IPS-18a (cell line): ENCODE measurements at regions not wholly inside any gene's neighbourhood (a gene's known extent, or its start where the extent isn't known, plus 50 kb on each side); places are given as distances from the start of the nearest gene placed in this dataset.

Experiments used
- H3K27ac ChIP-seq: one replicate; pipeline ENCODE4 v1.5.1; 2013; ENCODE audit warnings: low read length
- H3K27me3 ChIP-seq: one replicate; pipeline ENCODE4 v1.6.1; 2013; ENCODE audit warnings: mild to moderate bottlenecking, low read length; ENCODE audit not compliant: control insufficient read depth, insufficient read depth
- H3K36me3 ChIP-seq: one replicate; pipeline ENCODE4 v1.6.1; 2013; ENCODE audit warnings: low read depth, low read length; ENCODE audit not compliant: control insufficient read depth
- H3K4me1 ChIP-seq: one replicate; pipeline ENCODE4 v1.6.1; 2013; ENCODE audit warnings: low read depth, low read length; ENCODE audit not compliant: control insufficient read depth
- H3K4me3 ChIP-seq: one replicate; pipeline ENCODE4 v1.5.1; 2013; ENCODE audit warnings: low read length
- H3K9ac ChIP-seq: one replicate; pipeline ENCODE4 v1.6.1; 2013; ENCODE audit warnings: mild to moderate bottlenecking, low read length, moderate library complexity
- H3K9me3 ChIP-seq: one replicate; pipeline ENCODE4 v1.6.1; 2013; ENCODE audit warnings: low read depth, low read length; ENCODE audit not compliant: control insufficient read depth

GRCh38 chr14:71593966-71594365 lies 338.3 kb upstream of the RGS6 start:
- Histone ChIP-seq H3K27me3 (no peaks in the 10 kb centered on the region), H3K4me3 (no peak overlapping the region), H3K4me1 (no peaks in the 10 kb centered on the region), H3K36me3 (no peaks in the 10 kb centered on the region), H3K9me3 (no peaks in the 10 kb centered on the region), H3K9ac (no peak overlapping the region), H3K27ac (no peak overlapping the region)

- Histone ChIP-seq H3K27me3 (no peaks in the 10 kb centered on the region), H3K4me1 (no peaks in the 10 kb centered on the region), H3K36me3 (no peaks in the 10 kb centered on the region), H3K9ac (no peak overlapping the region), H3K4me3 (no peak overlapping the region), H3K9me3 (peaks cover 4% of the 10 kb centered on the region), H3K27ac (no peak overlapping the region)
Measured at GRCh38 chr14:71594821-71595220, 337.4 kb upstream of the RGS6 start.

- Histone ChIP-seq H3K4me1 (no peaks in the 10 kb centered on the region), H3K4me3 (no peak overlapping the region), H3K27me3 (no peaks in the 10 kb centered on the region), H3K9me3 (peaks cover 11% of the 10 kb centered on the region), H3K27ac (no peak overlapping the region), H3K36me3 (no peaks in the 10 kb centered on the region), H3K9ac (no peak overlapping the region)
Measured at GRCh38 chr14:71595441-71595840, 336.8 kb upstream of the RGS6 start.

GRCh38 chr14:71597287-71597920 lies 334.8 kb upstream of the RGS6 start:
- H3K27ac ChIP-seq = no peak overlapping the region
- peaks cover 11% of the 10 kb centered on the region for H3K9me3 ChIP-seq
- no peaks in the 10 kb centered on the region for H3K27me3 ChIP-seq
- no peaks in the 10 kb centered on the region for H3K4me1 ChIP-seq
- H3K36me3 ChIP-seq = no peaks in the 10 kb centered on the region
- no peak overlapping the region for H3K4me3 ChIP-seq
- no peak overlapping the region for H3K9ac ChIP-seq

- Histone ChIP-seq H3K27ac (no peak overlapping the region), H3K4me1 (no peaks in the 10 kb centered on the region), H3K9ac (no peak overlapping the region), H3K4me3 (no peak overlapping the region), H3K27me3 (no peaks in the 10 kb centered on the region), H3K9me3 (peaks cover 11% of the 10 kb centered on the region), H3K36me3 (no peaks in the 10 kb centered on the region)
Measured at GRCh38 chr14:71597955-71598660, 334.1 kb upstream of the RGS6 start.

GRCh38 chr14:71600309-71600708 lies 331.9 kb upstream of the RGS6 start:
- Histone ChIP-seq H3K4me1 (no peaks in the 10 kb centered on the region), H3K9me3 (peaks cover 11% of the 10 kb centered on the region), H3K4me3 (no peak overlapping the region), H3K9ac (no peak overlapping the region), H3K36me3 (no peaks in the 10 kb centered on the region), H3K27me3 (no peaks in the 10 kb centered on the region), H3K27ac (no peak overlapping the region)

- H3K27ac ChIP-seq = no peak overlapping the region
- no peak overlapping the region for H3K9ac ChIP-seq
- H3K4me3 ChIP-seq = no peak overlapping the region
- peaks cover 5% of the 10 kb centered on the region for H3K4me1 ChIP-seq
- no peaks in the 10 kb centered on the region for H3K27me3 ChIP-seq
- H3K9me3 ChIP-seq = peaks cover 11% of the 10 kb centered on the region
- H3K36me3 ChIP-seq = no peaks in the 10 kb centered on the region
Measured at GRCh38 chr14:71602524-71602923, 329.7 kb upstream of the RGS6 start.

- H3K4me3 ChIP-seq = no peak overlapping the region
Measured at GRCh38 chr14:71604231-71604630, 328.0 kb upstream of the RGS6 start.

GRCh38 chr14:71606064-71606463 lies 326.2 kb upstream of the RGS6 start:
- no peak overlapping the region for H3K9ac ChIP-seq

More at GRCh38 chr14:71604231-71604630, 328.0 kb upstream of the RGS6 start:
- no peak overlapping the region for H3K27ac ChIP-seq
- peaks cover 11% of the 10 kb centered on the region for H3K9me3 ChIP-seq
- peaks cover 12% of the 10 kb centered on the region for H3K4me1 ChIP-seq
- no peaks in the 10 kb centered on the region for H3K27me3 ChIP-seq
- H3K9ac ChIP-seq = no peak overlapping the region
- H3K36me3 ChIP-seq = no peaks in the 10 kb centered on the region

GRCh38 chr14:71606575-71606974 lies 325.7 kb upstream of the RGS6 start:
- no peak overlapping the region for H3K4me3 ChIP-seq
- H3K27me3 ChIP-seq = no peaks in the 10 kb centered on the region
- no peak overlapping the region for H3K9ac ChIP-seq

More at GRCh38 chr14:71606064-71606463, 326.2 kb upstream of the RGS6 start:
- H3K4me1 ChIP-seq = peaks cover 12% of the 10 kb centered on the region
- H3K9me3 ChIP-seq = no peaks in the 10 kb centered on the region
- no peaks in the 10 kb centered on the region for H3K36me3 ChIP-seq
- H3K27ac ChIP-seq = no peak overlapping the region
- no peaks in the 10 kb centered on the region for H3K27me3 ChIP-seq
- no peak overlapping the region for H3K4me3 ChIP-seq

GRCh38 chr14:71607056-71607455 lies 325.2 kb upstream of the RGS6 start:
- no peak overlapping the region for H3K27ac ChIP-seq
- no peaks in the 10 kb centered on the region for H3K27me3 ChIP-seq
- H3K9ac ChIP-seq = no peak overlapping the region

More at GRCh38 chr14:71606575-71606974, 325.7 kb upstream of the RGS6 start:
- Histone ChIP-seq H3K9me3 (no peaks in the 10 kb centered on the region), H3K36me3 (no peaks in the 10 kb centered on the region), H3K4me1 (peaks cover 12% of the 10 kb centered on the region), H3K27ac (no peak overlapping the region)

GRCh38 chr14:71610149-71610548 lies 322.1 kb upstream of the RGS6 start:
- no peaks in the 10 kb centered on the region for H3K36me3 ChIP-seq
- no peak overlapping the region for H3K27ac ChIP-seq
- H3K4me1 ChIP-seq = peaks cover 12% of the 10 kb centered on the region
- no peaks in the 10 kb centered on the region for H3K27me3 ChIP-seq
- H3K9me3 ChIP-seq = no peaks in the 10 kb centered on the region
- H3K4me3 ChIP-seq = no peak overlapping the region
- H3K9ac ChIP-seq = no peak overlapping the region

More at GRCh38 chr14:71607056-71607455, 325.2 kb upstream of the RGS6 start:
- peaks cover 12% of the 10 kb centered on the region for H3K4me1 ChIP-seq
- H3K36me3 ChIP-seq = no peaks in the 10 kb centered on the region
- no peak overlapping the region for H3K4me3 ChIP-seq
- H3K9me3 ChIP-seq = no peaks in the 10 kb centered on the region
